Fibroblast of skin of right quadriceps (primary cell): ENCODE measurements at regions not wholly inside any gene's neighbourhood (a gene's known extent, or its start where the extent isn't known, plus 50 kb on each side); places are given as distances from the start of the nearest gene placed in this dataset.

ENCODE experiments used
- DNase-seq: peaks from one replicate; pipeline ENCODE4 v3.0.0-alpha.2; 2013

GRCh38 chr3:187465503-187465902 is 97.3 kb downstream of the RTP4 start:
- DNase-seq: no peak

DNA sequence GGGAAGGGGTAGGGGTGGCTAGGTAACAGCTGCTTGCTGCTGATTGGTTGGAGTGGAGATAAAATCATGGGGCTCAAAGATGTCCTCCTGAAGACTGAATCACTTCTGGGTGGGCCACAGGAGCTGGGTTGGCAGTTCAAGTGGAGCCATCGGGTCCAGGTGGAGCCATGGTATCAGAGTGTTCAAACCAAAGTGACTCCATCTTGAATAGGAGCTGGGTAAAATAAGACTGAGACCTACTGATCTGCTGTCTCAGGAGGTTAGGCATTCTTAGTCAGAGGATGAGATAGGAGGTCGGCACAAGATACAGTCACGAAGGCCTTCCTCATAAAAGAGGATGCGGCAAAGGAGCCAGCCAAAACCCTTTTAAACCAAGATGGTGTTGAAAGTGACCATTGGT is 96.5 kb downstream of the RTP4 start:
- no peak for DNase-seq

DNA sequence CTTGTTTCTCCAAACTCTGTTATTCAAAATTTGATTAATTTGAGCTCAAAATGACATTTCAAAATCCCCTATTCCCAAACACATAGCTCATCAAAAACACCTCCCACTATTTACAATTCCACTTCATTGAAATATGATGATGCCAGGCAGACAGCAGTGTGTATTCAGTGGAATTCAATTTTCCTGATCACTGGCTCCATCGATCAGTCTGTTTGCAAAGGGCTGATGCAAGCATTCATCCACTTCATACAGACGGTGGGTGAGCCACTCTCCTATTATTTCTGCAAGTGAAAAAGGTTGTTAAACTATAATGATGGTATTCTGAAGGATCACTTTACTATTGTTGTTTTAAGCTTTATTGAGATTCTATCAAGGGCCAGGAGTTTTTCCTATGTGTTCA is 90.7 kb downstream of the RTP4 start:
- no peak for DNase-seq

- DNase-seq: no peak
Observed at GRCh38 chr3:187458383-187458782, 90.2 kb downstream of the RTP4 start.

GRCh38 chr3:187456250-187456649 is 88.1 kb downstream of the RTP4 start:
- peak; percentile 6 for DNase-seq

GRCh38 chr3:187454085-187454815 is 86.1 kb downstream of the RTP4 start:
- no peak for DNase-seq

DNA sequence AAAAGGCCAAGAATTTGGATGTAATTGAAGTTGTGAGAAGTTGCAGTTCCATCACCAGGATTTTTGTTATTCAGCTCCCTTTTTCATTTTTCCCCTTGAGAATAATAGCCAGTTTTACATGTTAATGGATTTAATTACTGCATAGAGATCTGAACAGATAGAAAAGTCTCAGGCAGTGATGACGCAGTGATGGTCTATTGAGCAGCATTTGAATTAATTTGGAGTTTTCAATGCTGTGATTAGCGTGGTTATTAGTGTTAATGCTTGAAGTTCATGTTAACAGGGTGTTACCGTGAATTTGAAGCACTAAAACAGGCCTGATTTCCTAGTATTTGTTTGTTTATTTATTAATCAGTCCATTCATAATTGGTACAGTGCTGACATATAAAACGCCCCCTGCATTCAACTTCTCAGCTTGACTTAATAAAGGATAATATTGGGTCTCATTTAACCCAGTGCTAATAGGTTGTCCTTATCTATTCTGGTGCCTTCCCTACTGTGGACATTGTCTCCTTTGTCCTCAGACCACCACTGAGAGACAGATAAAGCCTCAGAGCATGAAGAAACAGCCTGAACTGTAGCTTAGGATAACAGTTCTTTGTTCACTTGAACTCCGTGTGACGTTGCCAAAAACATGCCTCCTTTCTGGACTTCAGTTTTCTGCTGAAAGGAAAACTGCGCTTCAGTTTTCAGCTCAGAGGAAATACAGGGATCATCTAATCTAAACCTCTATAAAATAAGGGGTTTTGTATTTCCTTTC is 82.4 kb downstream of the RTP4 start:
- DNase-seq: no peak

DNA sequence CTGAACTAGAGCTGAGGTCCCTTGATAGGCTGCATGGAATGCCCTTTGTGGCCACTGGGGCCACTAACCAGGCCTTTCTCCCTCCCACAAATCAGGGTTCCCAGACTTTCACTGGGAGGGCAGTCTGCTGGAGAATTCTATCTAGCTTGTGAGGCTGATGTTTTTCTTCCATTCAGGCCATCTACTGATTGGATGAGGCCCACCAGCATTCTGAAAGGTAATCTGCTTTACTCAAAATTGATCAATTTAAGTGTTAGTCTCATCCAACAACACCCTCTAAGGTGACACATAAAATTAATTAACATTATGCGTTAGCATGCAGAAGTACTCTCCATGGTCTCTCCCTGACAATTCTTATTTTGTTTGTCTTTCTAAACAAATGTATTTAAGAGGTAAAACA is 80.5 kb downstream of the RTP4 start:
- DNase-seq: no peak

- DNase-seq: no peak
Observed at GRCh38 chr3:187447737-187448136, 79.6 kb downstream of the RTP4 start.

DNA sequence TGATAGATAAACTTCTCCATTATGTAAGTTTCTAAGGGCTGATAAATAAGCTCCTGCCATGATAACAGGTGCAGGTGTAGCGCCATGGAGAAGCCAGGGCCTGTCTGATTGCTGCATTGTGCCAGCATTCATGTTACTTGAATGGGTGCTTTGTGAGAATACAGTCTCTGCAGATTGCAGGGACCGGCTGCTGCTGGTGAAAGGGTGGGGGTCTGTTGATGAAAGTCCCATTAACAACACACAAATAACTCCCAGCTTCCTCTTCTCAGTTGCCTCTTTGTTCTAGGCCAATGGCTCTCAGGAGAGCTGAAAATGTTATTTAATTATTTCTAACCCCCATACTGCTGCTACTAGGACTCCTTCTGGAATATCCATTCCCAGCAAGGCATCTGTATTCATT is 77.2 kb downstream of the RTP4 start:
- no peak for DNase-seq

DNA sequence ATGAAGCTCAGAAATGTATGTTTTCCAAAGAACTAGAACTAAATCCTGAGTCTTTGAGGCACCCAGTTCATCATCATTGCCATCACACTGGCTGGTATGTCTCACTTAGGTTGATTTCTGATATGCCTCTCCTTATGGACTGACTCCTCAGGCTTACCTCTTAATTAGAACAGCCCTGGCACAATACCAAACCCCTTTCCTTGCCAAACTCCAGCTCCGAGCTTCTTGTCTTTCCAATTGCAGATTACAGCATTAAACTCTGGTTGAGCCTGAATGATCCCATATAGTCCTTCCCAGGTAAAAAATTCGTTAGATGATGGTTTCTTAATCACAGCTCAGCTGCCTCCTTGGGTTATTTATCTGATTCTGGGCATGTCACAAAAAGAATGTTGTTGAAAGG is 66.3 kb downstream of the RTP4 start:
- DNase-seq: no peak

GRCh38 chr3:187430576-187430975 is 62.4 kb downstream of the RTP4 start:
- no peak for DNase-seq
